Panc1 (cell line): ENCODE measurements at regions not wholly inside any gene's neighbourhood (a gene's known extent, or its start where the extent isn't known, plus 50 kb on each side); places are given as distances from the start of the nearest gene placed in this dataset.

ENCODE experiments used
- POLR2AphosphoS5 ChIP-seq: IDR thresholded peaks from 2 replicates; pipeline ENCODE4 v1.6.1; 2012; ENCODE audit warnings: mild to moderate bottlenecking, low read depth, low read length, moderate library complexity
- TF ChIP-seq, protein P1 (sequence below): fragments of 450-650 bp; IDR thresholded peaks from 2 replicates; pipeline ENCODE4 v1.5.1; 2017; ENCODE audit warnings: mild to moderate bottlenecking
- TF ChIP-seq, protein P2 (sequence below), 2 experiments: IDR thresholded peaks; 2 replicates each; pipeline ENCODE4 v1.6.1; 2011 to 2012; ENCODE audit warnings: low read depth in 2 of 2, control low read depth in 1 of 2, low read length in 1 of 2, mild to moderate bottlenecking in 1 of 2, moderate library complexity in 1 of 2; ENCODE audit not compliant: insufficient read depth in 1 of 2

DNA sequence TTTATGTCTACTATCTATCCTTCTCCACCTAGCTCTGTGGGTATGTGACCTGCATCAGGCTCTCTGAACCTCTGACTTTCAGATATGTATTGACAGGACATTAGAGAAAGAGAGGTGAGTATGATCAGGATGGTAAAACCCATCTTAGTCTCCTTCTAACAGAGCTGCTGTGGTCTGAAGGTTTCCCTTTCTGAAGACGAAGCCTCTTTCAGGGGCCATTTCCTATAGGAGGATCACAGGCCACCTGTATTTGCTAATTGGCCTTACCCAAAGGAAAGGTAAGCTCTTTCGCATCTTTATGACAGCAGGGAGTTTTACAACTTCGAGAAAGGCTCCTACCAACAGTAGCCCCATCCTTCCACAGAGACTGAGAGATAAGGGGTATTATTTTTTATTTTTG is 442.9 kb downstream of the KCNJ3 start:
- TF ChIP-seq, protein P1, sequence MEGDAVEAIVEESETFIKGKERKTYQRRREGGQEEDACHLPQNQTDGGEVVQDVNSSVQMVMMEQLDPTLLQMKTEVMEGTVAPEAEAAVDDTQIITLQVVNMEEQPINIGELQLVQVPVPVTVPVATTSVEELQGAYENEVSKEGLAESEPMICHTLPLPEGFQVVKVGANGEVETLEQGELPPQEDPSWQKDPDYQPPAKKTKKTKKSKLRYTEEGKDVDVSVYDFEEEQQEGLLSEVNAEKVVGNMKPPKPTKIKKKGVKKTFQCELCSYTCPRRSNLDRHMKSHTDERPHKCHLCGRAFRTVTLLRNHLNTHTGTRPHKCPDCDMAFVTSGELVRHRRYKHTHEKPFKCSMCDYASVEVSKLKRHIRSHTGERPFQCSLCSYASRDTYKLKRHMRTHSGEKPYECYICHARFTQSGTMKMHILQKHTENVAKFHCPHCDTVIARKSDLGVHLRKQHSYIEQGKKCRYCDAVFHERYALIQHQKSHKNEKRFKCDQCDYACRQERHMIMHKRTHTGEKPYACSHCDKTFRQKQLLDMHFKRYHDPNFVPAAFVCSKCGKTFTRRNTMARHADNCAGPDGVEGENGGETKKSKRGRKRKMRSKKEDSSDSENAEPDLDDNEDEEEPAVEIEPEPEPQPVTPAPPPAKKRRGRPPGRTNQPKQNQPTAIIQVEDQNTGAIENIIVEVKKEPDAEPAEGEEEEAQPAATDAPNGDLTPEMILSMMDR = no peak
- no peak for TF ChIP-seq POLR2AphosphoS5
- TF ChIP-seq, protein P2, sequence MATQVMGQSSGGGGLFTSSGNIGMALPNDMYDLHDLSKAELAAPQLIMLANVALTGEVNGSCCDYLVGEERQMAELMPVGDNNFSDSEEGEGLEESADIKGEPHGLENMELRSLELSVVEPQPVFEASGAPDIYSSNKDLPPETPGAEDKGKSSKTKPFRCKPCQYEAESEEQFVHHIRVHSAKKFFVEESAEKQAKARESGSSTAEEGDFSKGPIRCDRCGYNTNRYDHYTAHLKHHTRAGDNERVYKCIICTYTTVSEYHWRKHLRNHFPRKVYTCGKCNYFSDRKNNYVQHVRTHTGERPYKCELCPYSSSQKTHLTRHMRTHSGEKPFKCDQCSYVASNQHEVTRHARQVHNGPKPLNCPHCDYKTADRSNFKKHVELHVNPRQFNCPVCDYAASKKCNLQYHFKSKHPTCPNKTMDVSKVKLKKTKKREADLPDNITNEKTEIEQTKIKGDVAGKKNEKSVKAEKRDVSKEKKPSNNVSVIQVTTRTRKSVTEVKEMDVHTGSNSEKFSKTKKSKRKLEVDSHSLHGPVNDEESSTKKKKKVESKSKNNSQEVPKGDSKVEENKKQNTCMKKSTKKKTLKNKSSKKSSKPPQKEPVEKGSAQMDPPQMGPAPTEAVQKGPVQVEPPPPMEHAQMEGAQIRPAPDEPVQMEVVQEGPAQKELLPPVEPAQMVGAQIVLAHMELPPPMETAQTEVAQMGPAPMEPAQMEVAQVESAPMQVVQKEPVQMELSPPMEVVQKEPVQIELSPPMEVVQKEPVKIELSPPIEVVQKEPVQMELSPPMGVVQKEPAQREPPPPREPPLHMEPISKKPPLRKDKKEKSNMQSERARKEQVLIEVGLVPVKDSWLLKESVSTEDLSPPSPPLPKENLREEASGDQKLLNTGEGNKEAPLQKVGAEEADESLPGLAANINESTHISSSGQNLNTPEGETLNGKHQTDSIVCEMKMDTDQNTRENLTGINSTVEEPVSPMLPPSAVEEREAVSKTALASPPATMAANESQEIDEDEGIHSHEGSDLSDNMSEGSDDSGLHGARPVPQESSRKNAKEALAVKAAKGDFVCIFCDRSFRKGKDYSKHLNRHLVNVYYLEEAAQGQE (IDR thresholded peaks at IDR 0.05; ENCODE audit: insufficient read depth in 1 of 2, low read depth in 2 of 2, low read length in 1 of 2) = no peak
